Sigmoid colon (tissue), 4 donors: ENCODE measurements at regions not wholly inside any gene's neighbourhood (a gene's known extent, or its start where the extent isn't known, plus 50 kb on each side); places are given as distances from the start of the nearest gene placed in this dataset.

Experiments
- POLR2AphosphoS5 ChIP-seq, 4 donors: sonication (generic); formaldehyde crosslinking; IDR thresholded peaks; one replicate each; pipeline ENCODE4 v1.6.1; 2017; ENCODE audit warnings: antibody characterized with exemption in 4 of 4
- TF ChIP-seq, protein P1 (sequence below), 4 experiments: fragments of 450-650 bp in 3 of 4; fragments of 200-600 bp in 1 of 4; IDR thresholded peaks; one replicate each; pipeline ENCODE4 v1.5.1; 2016 to 2019; ENCODE audit warnings: antibody characterized with exemption in 4 of 4, mild to moderate bottlenecking in 3 of 4, moderate library complexity in 2 of 4

DNA sequence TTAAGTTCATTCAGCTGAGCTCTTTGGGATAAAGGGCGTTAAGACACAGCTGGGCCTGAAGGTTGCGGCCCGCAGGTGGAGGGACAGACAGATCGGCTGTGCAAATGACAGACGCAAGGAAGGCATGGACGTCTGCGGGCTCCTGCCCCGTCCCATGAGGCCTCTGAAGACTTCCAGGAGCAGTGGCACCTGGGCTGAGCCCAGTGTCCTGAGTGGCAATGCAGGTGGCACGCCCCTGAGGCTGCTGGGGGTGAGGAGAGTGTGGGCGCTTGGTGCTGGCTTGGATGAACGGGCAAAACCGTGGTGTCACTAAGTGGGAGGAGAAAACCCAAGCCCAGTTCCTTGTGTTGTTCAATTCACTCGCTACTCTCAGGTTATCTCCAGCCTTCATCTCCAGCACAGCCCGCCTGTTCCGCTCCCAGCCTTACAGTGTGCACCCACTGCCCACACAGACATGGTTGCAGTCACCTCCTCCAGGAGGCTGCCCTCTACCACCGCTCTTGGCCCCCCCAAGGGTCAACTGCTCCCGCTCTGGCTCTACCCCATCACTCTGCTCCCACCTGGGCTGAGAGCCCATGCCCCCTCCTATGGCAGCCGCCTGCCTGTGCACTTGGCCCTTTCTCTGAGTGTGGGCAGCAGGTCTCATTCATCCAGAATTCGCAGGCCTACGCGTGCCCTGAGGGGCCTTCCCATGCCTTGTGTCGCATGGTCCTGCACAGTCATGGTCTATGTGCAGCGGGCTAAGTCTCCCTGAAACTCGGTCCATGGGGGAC lies 50.3 kb downstream of the PTGR3 start:
- TF ChIP-seq, protein P1, sequence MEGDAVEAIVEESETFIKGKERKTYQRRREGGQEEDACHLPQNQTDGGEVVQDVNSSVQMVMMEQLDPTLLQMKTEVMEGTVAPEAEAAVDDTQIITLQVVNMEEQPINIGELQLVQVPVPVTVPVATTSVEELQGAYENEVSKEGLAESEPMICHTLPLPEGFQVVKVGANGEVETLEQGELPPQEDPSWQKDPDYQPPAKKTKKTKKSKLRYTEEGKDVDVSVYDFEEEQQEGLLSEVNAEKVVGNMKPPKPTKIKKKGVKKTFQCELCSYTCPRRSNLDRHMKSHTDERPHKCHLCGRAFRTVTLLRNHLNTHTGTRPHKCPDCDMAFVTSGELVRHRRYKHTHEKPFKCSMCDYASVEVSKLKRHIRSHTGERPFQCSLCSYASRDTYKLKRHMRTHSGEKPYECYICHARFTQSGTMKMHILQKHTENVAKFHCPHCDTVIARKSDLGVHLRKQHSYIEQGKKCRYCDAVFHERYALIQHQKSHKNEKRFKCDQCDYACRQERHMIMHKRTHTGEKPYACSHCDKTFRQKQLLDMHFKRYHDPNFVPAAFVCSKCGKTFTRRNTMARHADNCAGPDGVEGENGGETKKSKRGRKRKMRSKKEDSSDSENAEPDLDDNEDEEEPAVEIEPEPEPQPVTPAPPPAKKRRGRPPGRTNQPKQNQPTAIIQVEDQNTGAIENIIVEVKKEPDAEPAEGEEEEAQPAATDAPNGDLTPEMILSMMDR (IDR thresholded peaks at IDR 0.05): no peak
- TF ChIP-seq POLR2AphosphoS5 (IDR thresholded peaks at IDR 0.05): no peak
